Esophagus squamous epithelium (tissue), 5 donors: ENCODE measurements at regions not wholly inside any gene's neighbourhood (a gene's known extent, or its start where the extent isn't known, plus 50 kb on each side); places are given as distances from the start of the nearest gene placed in this dataset.

ENCODE experiments used
- DNase-seq: peaks from one replicate; lab custom pipeline; 2025; lab: John Stamatoyannopoulos, UW
- H3K27ac ChIP-seq, 4 donors: fragments of 200-600 bp; sonication (generic); one replicate each; pipeline ENCODE4 v1.5.1; 2016 to 2019; ENCODE audit warnings: mild to moderate bottlenecking in 1 of 4
- H3K27me3 ChIP-seq, 4 donors: fragments of 200-600 bp; sonication (generic); 1 replicate in 3 of 4; 2 replicates in 1 of 4; pipeline versions ENCODE4 v1.5.1 to v1.6.0; 2017 to 2021; ENCODE audit warnings: antibody characterized with exemption in 1 of 4
- H3K36me3 ChIP-seq, 3 donors: fragments of 200-600 bp; sonication (generic); one replicate each; pipeline ENCODE4 v1.5.1; 2016 to 2019
- H3K4me1 ChIP-seq, 3 donors: fragments of 200-600 bp; sonication (generic); one replicate each; pipeline ENCODE4 v1.5.1; 2017 to 2019
- H3K4me3 ChIP-seq, 4 donors: fragments of 200-600 bp; sonication (generic); 1 replicate in 3 of 4; 2 replicates in 1 of 4; pipeline ENCODE4 v1.5.1; 2016 to 2019; ENCODE audit warnings: mild to moderate bottlenecking in 2 of 4, moderate library complexity in 1 of 4
- H3K9me3 ChIP-seq, 3 donors: fragments of 200-600 bp; sonication (generic); one replicate each; pipeline ENCODE4 v1.5.1; 2016 to 2019
- POLR2A ChIP-seq, 4 donors: fragments of 450-650 bp; IDR thresholded peaks; one replicate each; pipeline ENCODE4 v1.6.1; 2017; ENCODE audit warnings: antibody characterized with exemption in 4 of 4, mild to moderate bottlenecking in 4 of 4, moderate library complexity in 3 of 4
- WGBS, 2 donors: methylation state at CpG; one replicate each; pipeline ENCODE4 v1.1.5; 2018; 5-methylcytosine and 5-hydroxymethylcytosine counted together
- intact Hi-C: fragments of 100-400 bp; cut with DNase I; formaldehyde crosslinking; loops from one replicate; pipeline ENCODE4 v1.15.0; 2022
- TF ChIP-seq, protein P1 (sequence below), 6 experiments: fragments of 450-650 bp in 4 of 6; fragments of 200-600 bp in 2 of 6; sonication (generic) in 2 of 6; IDR thresholded peaks; one replicate each; pipeline ENCODE4 v1.5.1; 2016 to 2019; ENCODE audit warnings: antibody characterized with exemption in 6 of 6, mild to moderate bottlenecking in 4 of 6, moderate library complexity in 4 of 6
- donor health status: DM: yes; HTN: yes; CAD: no.

GRCh38 chr3:146830231-146830630 lies 225.1 kb upstream of the PLSCR5 start:
- DNase-seq: no peak
- Histone ChIP-seq H3K27ac (no peak overlapping the region), H3K9me3 (no peaks in the 10 kb centered on the region), H3K4me1 (no peaks in the 10 kb centered on the region), H3K27me3 (no peaks in the 10 kb centered on the region), H3K36me3 (no peaks in the 10 kb centered on the region), H3K4me3 (no peak overlapping the region)
- no peak for TF ChIP-seq POLR2A (IDR thresholded peaks at IDR 0.05)
- TF ChIP-seq, protein P1, sequence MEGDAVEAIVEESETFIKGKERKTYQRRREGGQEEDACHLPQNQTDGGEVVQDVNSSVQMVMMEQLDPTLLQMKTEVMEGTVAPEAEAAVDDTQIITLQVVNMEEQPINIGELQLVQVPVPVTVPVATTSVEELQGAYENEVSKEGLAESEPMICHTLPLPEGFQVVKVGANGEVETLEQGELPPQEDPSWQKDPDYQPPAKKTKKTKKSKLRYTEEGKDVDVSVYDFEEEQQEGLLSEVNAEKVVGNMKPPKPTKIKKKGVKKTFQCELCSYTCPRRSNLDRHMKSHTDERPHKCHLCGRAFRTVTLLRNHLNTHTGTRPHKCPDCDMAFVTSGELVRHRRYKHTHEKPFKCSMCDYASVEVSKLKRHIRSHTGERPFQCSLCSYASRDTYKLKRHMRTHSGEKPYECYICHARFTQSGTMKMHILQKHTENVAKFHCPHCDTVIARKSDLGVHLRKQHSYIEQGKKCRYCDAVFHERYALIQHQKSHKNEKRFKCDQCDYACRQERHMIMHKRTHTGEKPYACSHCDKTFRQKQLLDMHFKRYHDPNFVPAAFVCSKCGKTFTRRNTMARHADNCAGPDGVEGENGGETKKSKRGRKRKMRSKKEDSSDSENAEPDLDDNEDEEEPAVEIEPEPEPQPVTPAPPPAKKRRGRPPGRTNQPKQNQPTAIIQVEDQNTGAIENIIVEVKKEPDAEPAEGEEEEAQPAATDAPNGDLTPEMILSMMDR (IDR thresholded peaks at IDR 0.05): no peak
- intact Hi-C loops: no loop called here

- H3K4me1 ChIP-seq: no peaks in the 10 kb centered on the region
- no peaks in the 10 kb centered on the region for H3K27me3 ChIP-seq
- H3K9me3 ChIP-seq: no peaks in the 10 kb centered on the region
- WGBS, 2 donors: 9 to 17% methylated on average over 1 of the region's 1 CpG
- no peak overlapping the region for H3K4me3 ChIP-seq
- intact Hi-C loops: no loop called here
- DNase-seq: no peak
- H3K27ac ChIP-seq: no peak overlapping the region
- H3K36me3 ChIP-seq: no peaks in the 10 kb centered on the region
- TF ChIP-seq POLR2A (IDR thresholded peaks at IDR 0.05): no peak
- TF ChIP-seq, protein P1 (IDR thresholded peaks at IDR 0.05): no peak
These were observed 222.7 kb upstream of the PLSCR5 start for GRCh38 chr3:146827836-146828235.

DNA sequence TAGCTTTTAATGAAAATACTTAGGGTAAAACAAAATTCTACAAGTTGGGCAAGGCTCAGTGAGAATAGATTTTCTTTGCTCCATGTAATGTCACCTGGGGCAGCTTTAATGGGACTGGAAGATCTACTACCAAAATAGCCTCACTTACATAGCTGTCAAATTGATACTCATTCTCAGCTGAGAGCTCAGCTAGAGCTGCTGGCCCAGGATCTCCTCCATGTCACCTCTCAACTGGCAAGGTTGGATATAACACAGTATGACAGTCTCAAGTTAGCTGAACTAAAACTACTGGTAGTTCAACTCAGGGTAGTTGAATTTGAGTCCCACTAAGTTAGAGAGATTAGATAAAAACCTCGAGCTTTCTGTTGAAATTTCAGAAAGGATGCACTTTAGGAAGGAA lies 218.5 kb upstream of the PLSCR5 start:
- intact Hi-C loops: no loop called here
- 6 to 22% methylated on average over 1 of the region's 1 CpG for WGBS, 2 donors
- no peaks in the 10 kb centered on the region for H3K4me1 ChIP-seq
- TF ChIP-seq, protein P1 (IDR thresholded peaks at IDR 0.05): no peak
- TF ChIP-seq POLR2A (IDR thresholded peaks at IDR 0.05): no peak
- H3K27ac ChIP-seq: no peak overlapping the region
- no peaks in the 10 kb centered on the region for H3K36me3 ChIP-seq
- no peaks in the 10 kb centered on the region for H3K9me3 ChIP-seq
- no peaks in the 10 kb centered on the region for H3K27me3 ChIP-seq
- H3K4me3 ChIP-seq: no peak overlapping the region
- DNase-seq: no peak

GRCh38 chr3:146818866-146819265 lies 213.7 kb upstream of the PLSCR5 start:
- intact Hi-C loops: no loop called here
- Histone ChIP-seq H3K9me3 (no peaks in the 10 kb centered on the region), H3K27me3 (no peaks in the 10 kb centered on the region), H3K27ac (no peak overlapping the region), H3K36me3 (no peaks in the 10 kb centered on the region), H3K4me1 (no peaks in the 10 kb centered on the region), H3K4me3 (no peak overlapping the region)
- WGBS, 2 donors: 56 to 68% methylated on average over 3 of the region's 3 CpGs
- DNase-seq: no peak
- TF ChIP-seq, protein P1 (IDR thresholded peaks at IDR 0.05): no peak
- no peak for TF ChIP-seq POLR2A (IDR thresholded peaks at IDR 0.05)

GRCh38 chr3:146818301-146818700 lies 213.2 kb upstream of the PLSCR5 start:
- WGBS, 2 donors: 56 to 60% methylated on average over 4 of the region's 4 CpGs
- TF ChIP-seq, protein P1 (IDR thresholded peaks at IDR 0.05): no peak
- no peak for TF ChIP-seq POLR2A (IDR thresholded peaks at IDR 0.05)
- no peaks in the 10 kb centered on the region for H3K36me3 ChIP-seq
- H3K4me1 ChIP-seq: no peaks in the 10 kb centered on the region
- no peak overlapping the region for H3K27ac ChIP-seq
- no peaks in the 10 kb centered on the region for H3K27me3 ChIP-seq
- intact Hi-C loops: no loop called here
- H3K9me3 ChIP-seq: no peaks in the 10 kb centered on the region
- H3K4me3 ChIP-seq: no peak overlapping the region
- DNase-seq: no peak
